HG02759 (cell line): ENCODE measurements at regions not wholly inside any gene's neighbourhood (a gene's known extent, or its start where the extent isn't known, plus 50 kb on each side); places are given as distances from the start of the nearest gene placed in this dataset.
"Not testable (repeated sequence)": the region's sequence is repeated elsewhere in the genome, so short reads cannot be mapped to it uniquely, and the experiment has no call there.

ENCODE experiments used
- ATAC-seq: cut with Tn5 transposase; IDR thresholded peaks from one replicate; pipeline ENCODE4 v1.9.1; 2021; ENCODE audit warnings: mild to moderate bottlenecking, moderate library complexity; ENCODE audit not compliant: unreplicated experiment

DNA sequence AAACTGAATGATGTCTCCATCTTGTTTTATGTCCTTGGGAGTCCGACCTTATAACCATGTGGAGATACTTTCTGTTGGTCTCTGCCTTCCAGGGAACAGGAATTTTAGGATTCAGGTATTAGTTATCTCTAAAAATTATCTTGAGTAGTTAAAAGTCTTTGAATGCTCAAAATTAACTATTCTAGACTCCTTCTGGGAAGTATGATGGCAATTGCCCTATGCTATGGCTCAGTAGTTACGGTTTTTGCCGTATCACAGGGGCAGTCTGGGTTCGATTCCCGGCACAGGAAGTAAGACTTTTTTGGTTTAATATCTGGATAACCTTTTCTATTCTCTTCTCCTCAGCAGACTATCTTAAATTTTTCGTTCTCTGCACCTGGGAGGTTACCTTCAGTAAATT lies 708.7 kb upstream of the LRATD1 start:
- ATAC-seq: no peak

DNA sequence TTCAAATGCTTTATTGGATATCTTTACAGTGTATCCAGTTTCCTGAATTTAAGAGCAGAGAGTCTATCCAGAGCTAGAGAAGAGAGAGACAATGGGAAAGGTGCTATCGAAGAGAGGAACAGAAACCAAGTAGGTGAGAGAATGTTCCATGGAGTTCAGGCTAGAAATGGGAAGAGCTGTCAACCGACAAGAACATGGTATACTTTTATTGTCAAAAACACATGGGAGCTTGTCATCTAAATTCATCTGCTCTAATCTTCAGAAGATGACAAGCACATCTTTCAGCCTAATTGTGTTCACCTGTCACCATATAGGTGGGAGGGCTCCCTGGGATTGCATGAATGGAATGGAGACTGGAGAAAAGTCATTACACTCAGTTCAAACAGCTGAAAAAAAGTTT lies 690.4 kb upstream of the LRATD1 start:
- ATAC-seq: no peak

DNA sequence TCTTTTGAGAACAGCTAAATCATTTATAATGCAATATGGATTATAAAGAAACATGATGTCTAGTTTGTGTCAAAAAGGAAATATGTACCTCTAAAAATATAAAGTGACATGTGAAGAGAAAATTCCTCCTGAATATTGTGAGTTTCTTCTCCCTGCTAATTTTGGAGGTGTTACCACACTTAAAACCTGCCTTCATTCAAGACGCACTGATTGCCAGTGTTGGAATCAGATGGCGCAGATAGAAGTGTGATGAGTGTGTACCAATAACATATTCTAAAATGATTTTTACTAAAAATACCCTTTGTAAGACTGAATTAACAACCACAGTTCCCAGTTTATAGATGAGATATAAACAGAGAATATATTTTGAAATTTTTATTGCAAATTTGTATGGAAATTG lies 681.8 kb upstream of the LRATD1 start:
- ATAC-seq: no peak

DNA sequence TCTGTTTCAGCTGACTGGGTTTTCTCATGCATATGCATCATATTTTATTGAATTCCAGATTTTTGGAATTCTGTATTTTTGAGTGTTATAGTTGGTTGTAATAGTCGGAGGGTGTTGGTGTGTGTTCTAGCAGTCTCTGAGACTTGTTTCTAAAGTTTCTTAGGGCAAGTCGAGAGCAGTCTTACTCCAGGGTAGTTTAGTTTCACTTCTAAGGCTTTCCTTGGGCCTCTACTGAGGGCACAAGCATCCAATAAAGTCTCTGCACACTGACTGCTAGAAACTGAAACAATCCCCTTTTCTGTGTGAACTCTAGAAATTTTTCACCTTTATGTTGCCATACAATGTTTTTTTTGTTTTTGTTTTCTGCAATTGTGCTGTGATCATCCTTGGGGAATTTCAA lies 663.7 kb upstream of the LRATD1 start:
- no peak for ATAC-seq

GRCh38 chr2:13986119-13986720 lies 646.3 kb upstream of the LRATD1 start:
- no peak for ATAC-seq

DNA sequence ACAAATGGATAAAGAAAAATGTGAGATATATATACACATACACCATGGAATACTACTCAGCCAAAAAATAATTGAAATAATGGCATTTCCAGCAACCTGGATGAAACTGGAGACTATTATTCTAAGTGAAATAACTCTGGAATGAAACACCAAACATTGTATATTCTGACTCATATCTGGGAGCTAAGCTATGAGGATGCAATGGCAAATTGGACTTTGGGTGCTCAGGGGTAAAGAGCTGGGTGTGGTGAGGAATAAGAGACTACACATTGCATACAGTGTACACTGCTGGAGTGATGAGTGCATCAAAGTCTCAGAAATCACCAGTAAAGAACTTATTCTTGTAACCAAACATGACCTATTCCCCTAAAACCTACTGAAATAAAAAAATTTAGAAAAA lies 636.0 kb upstream of the LRATD1 start:
- ATAC-seq: no peak

DNA sequence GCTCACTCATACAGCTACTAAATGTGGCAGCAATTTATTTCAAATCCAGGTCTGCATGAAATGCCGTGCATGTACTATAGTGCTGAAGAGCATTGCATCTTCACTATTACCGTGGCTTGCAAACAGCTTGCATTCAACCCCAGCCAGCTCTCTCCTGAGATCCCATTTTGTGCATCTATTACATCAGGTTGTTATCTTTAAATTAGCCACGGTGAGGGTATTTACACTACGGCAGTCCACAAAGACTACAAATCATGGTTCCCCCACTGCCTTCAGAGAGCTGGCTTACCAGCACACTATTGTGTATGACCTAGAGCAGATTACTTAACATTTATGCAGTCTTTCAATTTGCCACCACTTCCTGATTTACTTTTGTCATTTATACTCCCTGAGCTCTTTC lies 621.3 kb upstream of the LRATD1 start:
- no peak for ATAC-seq

DNA sequence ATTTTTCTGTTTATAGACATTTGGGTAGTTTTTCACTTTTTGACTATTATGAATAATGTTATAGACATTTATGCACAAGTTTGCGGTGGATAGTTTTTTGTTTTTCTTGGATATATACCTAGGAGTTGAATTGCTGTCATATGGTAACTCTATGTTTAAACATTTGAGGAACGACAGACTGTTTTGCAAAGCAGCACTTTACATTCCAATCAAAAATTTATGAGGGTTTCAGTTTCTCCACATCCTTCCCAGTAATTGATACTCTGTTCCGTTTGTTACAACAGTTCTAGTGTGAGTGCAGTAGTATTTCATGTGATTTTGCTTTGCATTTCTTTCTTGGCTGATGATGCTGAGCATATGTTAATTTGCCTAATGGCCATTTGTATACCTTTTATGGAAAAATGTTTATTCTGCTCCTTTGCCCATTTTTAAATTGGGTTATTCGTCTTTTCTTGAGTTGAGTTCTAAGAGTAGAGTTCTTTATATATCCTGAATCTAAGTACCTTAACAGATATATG lies 617.3 kb upstream of the LRATD1 start:
- no peak for ATAC-seq

DNA sequence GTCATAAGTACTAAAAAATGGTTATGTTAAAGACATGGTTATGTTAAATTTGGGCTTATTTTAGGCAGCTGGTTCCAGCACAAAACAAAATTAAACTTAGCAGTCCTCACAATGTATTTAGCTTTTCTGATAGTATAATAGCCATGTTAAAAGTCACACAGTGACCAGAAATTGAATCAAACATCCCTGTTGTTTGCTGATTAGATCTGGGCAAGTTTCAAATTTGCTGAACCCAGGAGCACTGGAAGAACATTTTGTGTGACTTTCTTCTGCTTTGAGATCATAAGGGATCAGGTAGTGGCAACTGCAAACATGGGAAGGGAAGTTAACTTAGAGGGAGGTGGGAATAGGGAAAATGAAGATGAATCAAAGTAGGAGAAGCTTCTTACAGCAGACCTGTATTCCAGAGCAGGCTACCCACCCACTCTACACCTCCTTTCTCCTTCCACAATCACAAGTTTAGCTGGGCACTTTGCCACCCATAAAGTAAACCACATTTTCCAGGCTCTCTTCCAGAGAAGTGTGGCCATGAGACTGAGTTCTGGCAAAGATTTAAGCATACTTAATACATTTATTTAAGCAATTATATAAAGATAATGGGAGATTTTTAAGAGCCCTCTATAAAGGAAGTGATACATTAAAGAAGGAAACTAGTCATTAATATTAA lies 616.1 kb upstream of the LRATD1 start:
- no peak for ATAC-seq

DNA sequence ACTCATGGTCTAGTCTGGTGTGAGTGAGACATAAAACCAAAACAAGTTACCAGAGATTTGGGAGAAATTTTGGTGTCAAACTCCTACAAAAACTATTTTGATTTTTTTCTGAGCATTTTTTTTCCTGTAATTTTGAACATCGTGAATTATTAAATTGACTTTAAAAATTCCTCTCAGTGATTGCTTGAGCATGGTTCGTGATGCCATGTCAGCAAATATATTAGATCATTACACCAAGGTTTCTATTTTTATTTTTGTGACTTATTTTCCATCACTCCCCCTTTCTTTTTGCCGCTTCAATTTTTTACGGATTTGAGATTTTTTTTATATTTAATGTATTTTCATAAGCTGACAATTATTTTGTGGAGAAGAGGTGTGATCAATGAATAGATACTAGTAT lies 613.9 kb upstream of the LRATD1 start:
- no peak for ATAC-seq

- no peak for ATAC-seq
Observed at GRCh38 chr2:14023558-14023957, 609.0 kb upstream of the LRATD1 start.

DNA sequence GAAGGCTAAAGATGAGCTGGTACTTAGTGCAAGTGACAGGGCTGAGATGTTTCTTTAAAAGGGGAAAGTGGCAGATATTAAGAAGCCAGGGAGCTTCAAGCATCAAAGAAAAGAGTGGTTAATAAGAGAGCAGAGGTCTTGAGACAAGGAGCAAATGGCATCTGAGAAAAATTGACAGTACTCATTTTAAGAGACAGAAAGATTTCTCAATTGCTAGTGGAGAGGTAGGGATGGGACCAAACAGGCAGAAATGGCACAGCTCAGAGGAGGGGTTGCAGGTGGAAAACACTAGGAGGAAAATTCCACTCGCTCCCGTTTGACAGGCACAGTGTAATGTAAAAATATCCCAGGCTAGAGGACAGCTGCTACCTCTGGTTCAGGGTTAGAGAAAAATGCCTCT lies 593.4 kb upstream of the LRATD1 start:
- no peak for ATAC-seq

- ATAC-seq: no peak
Observed at GRCh38 chr2:14047491-14047890, 585.0 kb upstream of the LRATD1 start.

DNA sequence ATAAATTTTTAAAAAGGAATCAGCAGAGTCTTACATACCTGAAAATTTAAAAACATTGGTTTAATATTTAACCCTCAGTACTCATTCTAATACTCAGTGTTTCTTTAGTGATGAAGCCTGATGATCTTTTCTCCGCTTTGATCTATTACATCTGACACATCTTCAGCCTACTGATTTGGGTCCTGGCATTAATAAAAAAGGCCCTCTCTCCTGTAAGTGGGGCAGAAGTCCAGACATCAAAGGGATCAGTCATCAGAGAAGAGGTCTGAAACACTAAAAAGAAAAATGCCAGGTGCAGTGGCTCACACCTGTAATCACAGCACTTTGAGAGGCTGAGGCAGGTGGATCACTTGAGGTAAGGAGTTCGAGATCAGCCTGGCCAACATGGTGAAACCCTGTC lies 581.1 kb upstream of the LRATD1 start:
- no peak for ATAC-seq

- ATAC-seq: no peak
Observed at GRCh38 chr2:14053105-14053504, 579.4 kb upstream of the LRATD1 start.

- no peak for ATAC-seq
Observed at GRCh38 chr2:14064346-14064745, 568.2 kb upstream of the LRATD1 start.

- ATAC-seq: no peak
Observed at GRCh38 chr2:14072338-14072737, 560.2 kb upstream of the LRATD1 start.

DNA sequence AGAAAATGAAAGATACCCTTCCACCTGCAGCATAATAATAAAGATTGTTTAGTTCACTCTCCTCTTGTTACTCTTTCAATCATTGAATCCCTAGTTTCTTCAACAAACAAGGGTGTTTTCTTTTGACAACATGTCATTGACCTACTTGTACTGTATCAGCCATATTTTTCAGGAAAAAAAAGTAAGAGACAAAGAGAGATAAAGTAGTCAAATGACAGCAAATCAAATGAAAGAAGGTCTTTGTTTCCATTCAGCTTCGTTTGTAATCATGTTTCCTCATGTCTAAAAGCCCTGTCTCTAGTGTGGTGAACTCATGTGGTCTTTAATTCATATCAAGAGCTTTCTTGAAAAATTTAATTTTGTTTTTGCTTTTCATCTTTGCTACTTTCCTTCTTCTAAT lies 557.8 kb upstream of the LRATD1 start:
- ATAC-seq: no peak

DNA sequence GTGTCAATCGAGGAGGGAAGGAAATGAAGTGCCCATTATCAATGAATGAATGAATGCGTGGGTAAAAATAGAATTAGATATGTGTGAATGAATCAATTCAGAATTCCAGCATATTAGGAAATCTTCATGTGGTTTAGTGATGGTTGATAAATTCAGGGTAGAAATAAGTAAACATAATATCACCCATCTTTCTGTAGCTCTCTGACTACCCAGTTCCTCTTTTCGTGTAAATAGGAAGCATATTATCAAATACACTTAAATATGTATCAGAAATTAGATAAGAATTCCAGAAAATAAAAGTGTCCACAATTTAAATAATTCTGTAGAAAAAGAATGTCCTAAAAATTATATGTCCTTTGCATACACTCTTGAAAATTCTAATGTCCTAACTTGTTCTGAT lies 552.9 kb upstream of the LRATD1 start:
- no peak for ATAC-seq

- no peak for ATAC-seq
Observed at GRCh38 chr2:14081521-14081920, 551.0 kb upstream of the LRATD1 start.

- no peak for ATAC-seq
Observed at GRCh38 chr2:14082640-14083039, 549.9 kb upstream of the LRATD1 start.

- ATAC-seq: no peak
Observed at GRCh38 chr2:14094592-14094991, 537.9 kb upstream of the LRATD1 start.

- ATAC-seq: not testable (repeated sequence)
Observed at GRCh38 chr2:14099101-14099500, 533.4 kb upstream of the LRATD1 start.
